Dedifferentiated amniotic fluid mesenchymal stem cell (primary cell): ENCODE measurements at regions not wholly inside any gene's neighbourhood (a gene's known extent, or its start where the extent isn't known, plus 50 kb on each side); places are given as distances from the start of the nearest gene placed in this dataset.
"Not testable (repeated sequence)": the region's sequence is repeated elsewhere in the genome, so short reads cannot be mapped to it uniquely, and the experiment has no call there.

Experiments
- DNase-seq: peaks from one replicate; pipeline ENCODE4 v3.0.0-alpha.2; 2016; ENCODE audit errors: extremely low spot score

GRCh38 chr5:24264547-24264946, 380.2 kb downstream of the CDH10 start:
- no peak for DNase-seq

GRCh38 chr5:24265306-24265705, 379.5 kb downstream of the CDH10 start:
- no peak for DNase-seq

- DNase-seq: no peak
Observed at GRCh38 chr5:24268482-24269056, 376.2 kb downstream of the CDH10 start.

- DNase-seq: not testable (repeated sequence)
Observed at GRCh38 chr5:24271702-24272118, 373.1 kb downstream of the CDH10 start.

- no peak for DNase-seq
Observed at GRCh38 chr5:24272741-24273140, 372.0 kb downstream of the CDH10 start.

- no peak for DNase-seq
Observed at GRCh38 chr5:24280215-24280614, 364.6 kb downstream of the CDH10 start.

GRCh38 chr5:24281818-24282217, 363.0 kb downstream of the CDH10 start:
- no peak for DNase-seq

GRCh38 chr5:24289582-24290335, 355.0 kb downstream of the CDH10 start:
- DNase-seq: no peak

- DNase-seq: no peak
Observed at GRCh38 chr5:24290536-24290935, 354.2 kb downstream of the CDH10 start.

- no peak for DNase-seq
Observed at GRCh38 chr5:24291916-24292315, 352.9 kb downstream of the CDH10 start.

- no peak for DNase-seq
Observed at GRCh38 chr5:24294333-24294732, 350.4 kb downstream of the CDH10 start.

GRCh38 chr5:24314106-24314505, 330.7 kb downstream of the CDH10 start:
- DNase-seq: no peak

- DNase-seq: no peak
Observed at GRCh38 chr5:24320643-24321042, 324.1 kb downstream of the CDH10 start.

GRCh38 chr5:24325306-24325832, 319.4 kb downstream of the CDH10 start:
- DNase-seq: no peak

GRCh38 chr5:24331531-24331930, 313.2 kb downstream of the CDH10 start:
- DNase-seq: no peak

GRCh38 chr5:24347158-24347557, 297.6 kb downstream of the CDH10 start:
- DNase-seq: no peak

- no peak for DNase-seq
Observed at GRCh38 chr5:24351285-24351684, 293.5 kb downstream of the CDH10 start.

GRCh38 chr5:24353016-24353415, 291.8 kb downstream of the CDH10 start:
- DNase-seq: no peak

- no peak for DNase-seq
Observed at GRCh38 chr5:24353611-24354010, 291.2 kb downstream of the CDH10 start.

- no peak for DNase-seq
Observed at GRCh38 chr5:24363789-24364481, 280.8 kb downstream of the CDH10 start.

GRCh38 chr5:24364711-24365110, 280.1 kb downstream of the CDH10 start:
- no peak for DNase-seq

- DNase-seq: no peak
Observed at GRCh38 chr5:24365406-24365805, 279.4 kb downstream of the CDH10 start.

- no peak for DNase-seq
Observed at GRCh38 chr5:24367216-24367615, 277.6 kb downstream of the CDH10 start.
